ENCODE measurements at regions not wholly inside any gene's neighbourhood (a gene's known extent, or its start where the extent isn't known, plus 50 kb on each side); places are given as distances from the start of the nearest gene placed in this dataset.

GRCh38 chr2:65819963-65820362, 387.6 kb upstream of the SPRED2 start:
- TF ChIP-seq CTCF (IDR thresholded peaks at IDR 0.05) (no peak), EZH2 (IDR thresholded peaks at IDR 0.05; ENCODE audit: borderline replicate concordance, insufficient read depth, low read depth, low read length, poor library complexity, severe bottlenecking) (no peak)

Measured in B cell (primary cell).